ENCODE measurements at regions not wholly inside any gene's neighbourhood (a gene's known extent, or its start where the extent isn't known, plus 50 kb on each side); places are given as distances from the start of the nearest gene placed in this dataset.
A peak's percentile ranks its signal among the peaks of the same experiment; 100 is the strongest.

GRCh38 chr4:38226170-38226569, 266.0 kb downstream of the PTTG2 start:
- DNase-seq = no peak
- H3K36me3 ChIP-seq = no peaks in the 10 kb centered on the region
- H3K4me1 ChIP-seq = peaks cover 0 to 57% (median 27%) of the 10 kb centered on the region in 3 donors
- H3K4me3 ChIP-seq = no peak overlapping the region
- 79 to 88% methylated on average over 2 of the region's 2 CpGs for WGBS, 2 donors
- intact Hi-C loops (cut with DNase I) = no loop called here
- no peaks in the 10 kb centered on the region for H3K9me3 ChIP-seq
- H3K27me3 ChIP-seq = no peaks in the 10 kb centered on the region
- no peak overlapping the region for H3K27ac ChIP-seq
- TF ChIP-seq POLR2A (IDR thresholded peaks at IDR 0.05) (no peak), CTCF (IDR thresholded peaks at IDR 0.05) (no peak)

- no peak overlapping the region for H3K4me3 ChIP-seq
- H3K27me3 ChIP-seq = no peaks in the 10 kb centered on the region
- H3K9me3 ChIP-seq = no peaks in the 10 kb centered on the region
- 33 to 48% methylated on average over 8 to 9 of the region's 10 CpGs for WGBS, 2 donors
- no peaks in the 10 kb centered on the region for H3K36me3 ChIP-seq
- DNase-seq = no peak
- TF ChIP-seq CTCF (IDR thresholded peaks at IDR 0.05) (peak in 1 of 6 experiments; percentile 19), POLR2A (IDR thresholded peaks at IDR 0.05) (no peak)
- intact Hi-C loops (cut with DNase I) = no loop called here
- H3K27ac ChIP-seq = peak overlapping the region; percentile 64 to 89 (median 85)
- peaks cover 0 to 47% (median 13%) of the 10 kb centered on the region in 3 donors for H3K4me1 ChIP-seq
Observed at GRCh38 chr4:38230121-38230801, 270.1 kb downstream of the PTTG2 start.

- H3K4me3 ChIP-seq = no peak overlapping the region
- peaks cover 0 to 49% (median 13%) of the 10 kb centered on the region in 3 donors for H3K4me1 ChIP-seq
- no peaks in the 10 kb centered on the region for H3K27me3 ChIP-seq
- no peaks in the 10 kb centered on the region for H3K36me3 ChIP-seq
- TF ChIP-seq CTCF (IDR thresholded peaks at IDR 0.05) (no peak), POLR2A (IDR thresholded peaks at IDR 0.05) (no peak)
- no peaks in the 10 kb centered on the region for H3K9me3 ChIP-seq
- 59 to 85% methylated on average over 6 of the region's 7 CpGs for WGBS, 2 donors
- DNase-seq = no peak
- intact Hi-C loops (cut with DNase I) = no loop called here
- H3K27ac ChIP-seq = peak overlapping the region; percentile 64 to 89 (median 85)
Observed at GRCh38 chr4:38230821-38231563, 270.8 kb downstream of the PTTG2 start.

GRCh38 chr4:38231626-38232025, 271.4 kb downstream of the PTTG2 start:
- DNase-seq = no peak
- intact Hi-C loops (cut with DNase I) = no loop called here
- H3K36me3 ChIP-seq = no peaks in the 10 kb centered on the region
- H3K27ac ChIP-seq = peak overlapping the region; percentile 64 to 89 (median 85)
- H3K27me3 ChIP-seq = no peaks in the 10 kb centered on the region
- H3K4me3 ChIP-seq = no peak overlapping the region
- H3K4me1 ChIP-seq = peaks cover 0 to 56% (median 16%) of the 10 kb centered on the region in 3 donors
- no peak for TF ChIP-seq POLR2A (IDR thresholded peaks at IDR 0.05)
- TF ChIP-seq CTCF (IDR thresholded peaks at IDR 0.05) = peak in 2 of 6 experiments; percentile 52 to 69
- WGBS, 2 donors = 57 to 72% methylated on average over 3 to 4 of the region's 4 CpGs
- H3K9me3 ChIP-seq = no peaks in the 10 kb centered on the region

- intact Hi-C loops (cut with DNase I) = no loop called here
- Histone ChIP-seq H3K36me3 (no peaks in the 10 kb centered on the region), H3K4me1 (peaks cover 0 to 66% (median 21%) of the 10 kb centered on the region in 3 donors), H3K9me3 (no peaks in the 10 kb centered on the region), H3K4me3 (no peak overlapping the region), H3K27me3 (no peaks in the 10 kb centered on the region), H3K27ac (peak overlapping the region in 2 of 4 donors; percentile 83 to 87)
- TF ChIP-seq POLR2A (IDR thresholded peaks at IDR 0.05) (no peak), CTCF (IDR thresholded peaks at IDR 0.05) (no peak)
- no peak for DNase-seq
Observed at GRCh38 chr4:38232741-38233140, 272.5 kb downstream of the PTTG2 start.
